ENCODE measurements at regions not wholly inside any gene's neighbourhood (a gene's known extent, or its start where the extent isn't known, plus 50 kb on each side); places are given as distances from the start of the nearest gene placed in this dataset.

DNA sequence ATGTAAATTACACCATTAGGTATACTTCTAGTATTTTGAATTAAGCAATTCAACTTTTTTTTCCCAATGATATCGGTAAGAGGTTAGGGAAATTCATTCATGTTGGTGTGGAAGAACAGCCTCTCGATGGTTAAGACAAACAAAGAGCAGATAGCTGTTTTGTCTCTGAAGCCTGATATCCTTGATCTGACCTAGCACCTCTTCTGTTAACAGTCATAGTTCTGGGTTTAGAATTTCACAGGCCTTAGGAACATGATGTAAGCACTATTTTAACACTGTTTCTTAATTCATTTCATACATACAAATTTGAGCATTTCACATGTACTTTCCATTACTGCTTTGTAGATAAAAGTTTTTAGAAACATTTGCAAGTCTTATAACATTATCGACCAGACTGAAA lies 367.5 kb upstream of the ZNF385D start:
- H4K8ac ChIP-seq (ENCODE audit: extremely low read depth, insufficient read depth, low read length) = no peak overlapping the region
- no peak overlapping the region for H2BK12ac ChIP-seq (ENCODE audit: low read depth, low read length)
- H3K79me2 ChIP-seq (ENCODE audit: control insufficient read depth in 1 of 2, insufficient read depth in 2 of 2, low read length in 2 of 2) = no peaks in the 10 kb centered on the region
- no peaks in the 10 kb centered on the region for H3K27me3 ChIP-seq (replicated peaks in 1 of 4; ENCODE audit: control insufficient read depth in 3 of 4, extremely low read depth in 1 of 4, insufficient read depth in 3 of 4, low read length in 3 of 4)
- no peak overlapping the region for H3K14ac ChIP-seq (ENCODE audit: insufficient read length)
- H3K56ac ChIP-seq (replicated peaks; ENCODE audit: insufficient read length, low read depth, low read length) = no peak overlapping the region
- no peak overlapping the region for H3K27ac ChIP-seq (ENCODE audit: low read depth, low read length)
- H3K9me3 ChIP-seq (ENCODE audit: insufficient read depth in 2 of 2, low read depth in 1 of 2, low read length in 1 of 2) = no peaks in the 10 kb centered on the region
- no peaks in the 10 kb centered on the region for H4K20me1 ChIP-seq (replicated peaks in 1 of 2; ENCODE audit: control insufficient read depth in 1 of 2, insufficient read depth in 2 of 2, low read length in 2 of 2)
- WGBS, 2 experiments (ENCODE audit: extremely low coverage in 1 of 2, insufficient coverage in 1 of 2, insufficient read length in 1 of 2, insufficient replicate concordance in 2 of 2, low coverage in 1 of 2, low lambda C conversion rate in 2 of 2, missing lambda C conversion rate in 1 of 2) = 93% methylated on average over 3 of the region's 3 CpGs; no CpG with 5 or more reads in 1 of the 2 experiments
- H4K91ac ChIP-seq (replicated peaks; ENCODE audit: insufficient read length, low read length) = no peak overlapping the region
- H2AK5ac ChIP-seq (ENCODE audit: low read depth, low read length) = no peak overlapping the region
- H2AFZ ChIP-seq (ENCODE audit: low read length) = no peak overlapping the region
- ChIA-PET CTCF (ENCODE audit: partially characterized antibody) (interaction anchor here (2.5 kb wide), 1 partner anchor 36 kb away, joined by 9 read pairs; no protein-coding TSS in a partner anchor), POLR2A (ENCODE audit: partially characterized antibody) (no interaction called here)
- no peak overlapping the region for H3K4ac ChIP-seq (replicated peaks; ENCODE audit: insufficient read length, low read depth, low read length)
- H3K18ac ChIP-seq (ENCODE audit: extremely low read depth, low read length) = no peak overlapping the region
- H4K5ac ChIP-seq (ENCODE audit: insufficient read length, low read depth, low read length) = no peak overlapping the region
- H3K23ac ChIP-seq (ENCODE audit: insufficient read length) = no peak overlapping the region
- H3K9ac ChIP-seq (replicated peaks in 1 of 4; ENCODE audit: extremely low read depth in 1 of 4, low read depth in 3 of 4, low read length in 3 of 4) = no peak overlapping the region
- no peaks in the 10 kb centered on the region for H3K79me1 ChIP-seq (ENCODE audit: low read depth, low read length)
- H3K23me2 ChIP-seq (ENCODE audit: low read depth, low read length) = no peaks in the 10 kb centered on the region; the same call in 1 of the 2 replicates
- H2BK20ac ChIP-seq (ENCODE audit: low read length) = no peak overlapping the region
- no peaks in the 10 kb centered on the region for H3K4me1 ChIP-seq (replicated peaks in 1 of 4; ENCODE audit: control insufficient read depth in 3 of 4, insufficient read depth in 4 of 4, low read length in 3 of 4)
- no peak overlapping the region for H3K4me2 ChIP-seq (ENCODE audit: insufficient read depth in 1 of 2, low read depth in 2 of 2, low read length in 2 of 2)
- H2BK5ac ChIP-seq (ENCODE audit: low read depth, low read length) = no peak overlapping the region
- FAIRE-seq = no peak
- no peak overlapping the region for H3K4me3 ChIP-seq (ENCODE audit: extremely low read depth in 1 of 4, insufficient read depth in 2 of 4, low read depth in 3 of 4, low read length in 4 of 4)
- no peak overlapping the region for H2BK120ac ChIP-seq (replicated peaks; ENCODE audit: low read depth, low read length)
- no peak for TF ChIP-seq BACH1 (IDR thresholded peaks at IDR 0.05; ENCODE audit: low read length)
- no peaks in the 10 kb centered on the region for H3K36me3 ChIP-seq (ENCODE audit: control insufficient read depth in 2 of 4, insufficient read depth in 4 of 4, low read length in 3 of 4)
- H2BK15ac ChIP-seq (ENCODE audit: low read length) = no peak overlapping the region
- DNase-seq (ENCODE audit: low read depth in 1 of 2, low spot score in 2 of 2) = no peak

All from H1 (cell line).